Esophagus muscularis mucosa (tissue), 3 donors: ENCODE measurements at regions not wholly inside any gene's neighbourhood (a gene's known extent, or its start where the extent isn't known, plus 50 kb on each side); places are given as distances from the start of the nearest gene placed in this dataset.

Experiments
- POLR2A ChIP-seq: fragments of 450-650 bp; IDR thresholded peaks from one replicate; pipeline ENCODE4 v1.6.1; 2017; ENCODE audit warnings: antibody characterized with exemption, moderate library complexity, mild to moderate bottlenecking, low read depth
- TF ChIP-seq, protein P1 (sequence below), 3 experiments: fragments of 200-600 bp in 2 of 3; fragments of 450-650 bp in 1 of 3; sonication (generic) in 2 of 3; IDR thresholded peaks; one replicate each; pipeline ENCODE4 v1.5.1; 2017 to 2019; ENCODE audit warnings: antibody characterized with exemption in 3 of 3, mild to moderate bottlenecking in 2 of 3, moderate library complexity in 1 of 3

DNA sequence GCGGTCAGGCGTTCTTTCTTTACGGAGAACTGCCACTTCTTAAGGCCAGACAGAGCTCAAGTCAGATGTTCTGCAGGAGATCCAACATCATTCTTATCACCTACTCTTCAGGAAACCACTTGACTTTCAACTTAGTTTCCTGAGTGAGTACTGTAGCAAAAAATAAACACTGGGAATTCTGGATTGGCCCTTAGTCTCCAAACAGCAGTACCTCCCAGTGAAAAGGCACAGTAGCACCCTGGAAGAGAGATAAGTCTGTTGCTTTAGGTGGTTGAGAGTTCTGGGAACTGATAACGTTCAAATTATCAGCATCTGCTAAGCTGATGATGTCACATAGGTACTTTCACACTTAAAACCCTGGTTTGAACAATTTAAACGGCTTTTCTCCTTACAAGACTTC lies 971.8 kb upstream of the TENM4 start:
- TF ChIP-seq, protein P1, sequence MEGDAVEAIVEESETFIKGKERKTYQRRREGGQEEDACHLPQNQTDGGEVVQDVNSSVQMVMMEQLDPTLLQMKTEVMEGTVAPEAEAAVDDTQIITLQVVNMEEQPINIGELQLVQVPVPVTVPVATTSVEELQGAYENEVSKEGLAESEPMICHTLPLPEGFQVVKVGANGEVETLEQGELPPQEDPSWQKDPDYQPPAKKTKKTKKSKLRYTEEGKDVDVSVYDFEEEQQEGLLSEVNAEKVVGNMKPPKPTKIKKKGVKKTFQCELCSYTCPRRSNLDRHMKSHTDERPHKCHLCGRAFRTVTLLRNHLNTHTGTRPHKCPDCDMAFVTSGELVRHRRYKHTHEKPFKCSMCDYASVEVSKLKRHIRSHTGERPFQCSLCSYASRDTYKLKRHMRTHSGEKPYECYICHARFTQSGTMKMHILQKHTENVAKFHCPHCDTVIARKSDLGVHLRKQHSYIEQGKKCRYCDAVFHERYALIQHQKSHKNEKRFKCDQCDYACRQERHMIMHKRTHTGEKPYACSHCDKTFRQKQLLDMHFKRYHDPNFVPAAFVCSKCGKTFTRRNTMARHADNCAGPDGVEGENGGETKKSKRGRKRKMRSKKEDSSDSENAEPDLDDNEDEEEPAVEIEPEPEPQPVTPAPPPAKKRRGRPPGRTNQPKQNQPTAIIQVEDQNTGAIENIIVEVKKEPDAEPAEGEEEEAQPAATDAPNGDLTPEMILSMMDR (IDR thresholded peaks at IDR 0.05): no peak
- no peak for TF ChIP-seq POLR2A
